GM10248 (cell line): ENCODE measurements at regions not wholly inside any gene's neighbourhood (a gene's known extent, or its start where the extent isn't known, plus 50 kb on each side); places are given as distances from the start of the nearest gene placed in this dataset.

Experiments
- CTCF ChIA-PET: fragments of 300-600 bp; sonication (Branson Sonifier 250); formaldehyde crosslinking; extraction: SDS; loops from one replicate; lab custom pipeline; 2021; ENCODE audit warnings: antibody characterized with exemption; lab: Yijun Ruan, JAX
- POLR2A ChIA-PET: fragments of 350-650 bp; sonication (Branson Sonifier 250); formaldehyde crosslinking; extraction: SDS; loops from one replicate; lab custom pipeline; 2020; ENCODE audit warnings: antibody characterized with exemption; lab: Yijun Ruan, JAX
- DNase-seq: peaks from one replicate; pipeline ENCODE4 v3.0.0; 2012; ENCODE audit errors: extremely low spot score
- CTCF ChIP-seq: IDR thresholded peaks from 2 replicates; pipeline ENCODE4 v1.5.1; 2012; ENCODE audit warnings: mild to moderate bottlenecking, low read depth; ENCODE audit errors: extremely low read depth, missing control alignments, control extremely low read depth

- ChIA-PET CTCF (interaction anchor here (0.9 to 1.2 kb wide), 2 partner anchors 10 to 222 kb away, joined by 3 to 4 read pairs; no protein-coding TSS in a partner anchor), POLR2A (no interaction called here)
- no peak for DNase-seq
- TF ChIP-seq CTCF = no peak
These were observed 119.3 kb upstream of the PTPN1 start for GRCh38 chr20:50390685-50391443.

- DNase-seq = no peak
- no peak for TF ChIP-seq CTCF
- ChIA-PET CTCF (interaction anchor here (0.9 to 1.2 kb wide), 2 partner anchors 9 to 223 kb away, joined by 3 to 4 read pairs; no protein-coding TSS in a partner anchor), POLR2A (no interaction called here)
These were observed 118.6 kb upstream of the PTPN1 start for GRCh38 chr20:50391444-50392137.

GRCh38 chr20:50392138-50392866 lies 117.9 kb upstream of the PTPN1 start:
- no peak for TF ChIP-seq CTCF
- POLR2A ChIA-PET = no interaction called here

GRCh38 chr20:50393242-50393641 lies 116.9 kb upstream of the PTPN1 start:
- CTCF ChIA-PET = no interaction called here
- POLR2A ChIA-PET = no interaction called here
- DNase-seq = no peak
- no peak for TF ChIP-seq CTCF

More at GRCh38 chr20:50392138-50392866, 117.9 kb upstream of the PTPN1 start:
- no peak for DNase-seq
- CTCF ChIA-PET = no interaction called here

- TF ChIP-seq CTCF = no peak
- DNase-seq = no peak
- ChIA-PET POLR2A (no interaction called here), CTCF (no interaction called here)
These were observed 116.1 kb upstream of the PTPN1 start for GRCh38 chr20:50393990-50394561.

GRCh38 chr20:50394569-50394968 lies 115.6 kb upstream of the PTPN1 start:
- TF ChIP-seq CTCF = no peak
- DNase-seq = no peak
- ChIA-PET POLR2A (no interaction called here), CTCF (interaction anchor here (1.1 kb wide), 1 partner anchor 70 kb away, joined by 3 read pairs; no protein-coding TSS in a partner anchor)
